Trophoblast cell (in vitro differentiated cells and primary cell): ENCODE measurements at regions not wholly inside any gene's neighbourhood (a gene's known extent, or its start where the extent isn't known, plus 50 kb on each side); places are given as distances from the start of the nearest gene placed in this dataset.

Source experiments
- DNase-seq, 2 donors: peaks; one replicate each; pipeline ENCODE4 v3.0.0-alpha.2; 2016
- H2AFZ ChIP-seq: 2 replicates; pipeline ENCODE4 v1.6.1; 2013; ENCODE audit warnings: low read length, moderate library complexity, mild to moderate bottlenecking; ENCODE audit not compliant: insufficient read depth, poor library complexity
- H2AK5ac ChIP-seq: 2 replicates; pipeline ENCODE4 v1.6.1; 2013; ENCODE audit warnings: mild to moderate bottlenecking, low read length
- H2BK120ac ChIP-seq: 2 replicates; pipeline ENCODE4 v1.6.1; 2013; ENCODE audit warnings: low read length, mild to moderate bottlenecking, moderate library complexity; ENCODE audit not compliant: insufficient read depth, poor library complexity
- H2BK12ac ChIP-seq: 2 replicates; pipeline ENCODE4 v1.6.1; 2013; ENCODE audit warnings: mild to moderate bottlenecking, low read length, moderate library complexity
- H2BK5ac ChIP-seq: 2 replicates; pipeline ENCODE4 v1.6.1; 2013; ENCODE audit warnings: low read length, low read depth, moderate library complexity, mild to moderate bottlenecking; ENCODE audit not compliant: poor library complexity
- H3K14ac ChIP-seq: 2 replicates; pipeline ENCODE4 v1.6.1; 2013; ENCODE audit warnings: mild to moderate bottlenecking, low read length
- H3K18ac ChIP-seq: 2 replicates; pipeline ENCODE4 v1.6.1; 2013; ENCODE audit warnings: mild to moderate bottlenecking, low read length
- H3K23ac ChIP-seq: 2 replicates; pipeline ENCODE4 v1.6.1; 2013; ENCODE audit warnings: low read length
- H3K27ac ChIP-seq: 2 replicates; pipeline ENCODE4 v1.5.1; 2013; ENCODE audit warnings: low read depth, mild to moderate bottlenecking, inconsistent platforms, low read length, moderate library complexity
- H3K27me3 ChIP-seq: 2 replicates; pipeline ENCODE4 v1.6.1; 2013; ENCODE audit warnings: inconsistent platforms, mild to moderate bottlenecking, low read length, moderate library complexity; ENCODE audit not compliant: insufficient read depth
- H3K36me3 ChIP-seq, 2 experiments: 1 replicate in 1 of 2; 2 replicates in 1 of 2; pipeline ENCODE4 v1.6.1; 2013; ENCODE audit warnings: low read length in 2 of 2, mild to moderate bottlenecking in 2 of 2, moderate library complexity in 1 of 2; ENCODE audit not compliant: insufficient read depth in 2 of 2, control insufficient read depth in 1 of 2
- H3K4ac ChIP-seq: 2 replicates; pipeline ENCODE4 v1.6.1; 2013; ENCODE audit warnings: low read depth, mild to moderate bottlenecking, low read length, moderate library complexity
- H3K4me1 ChIP-seq, 2 experiments: 1 replicate in 1 of 2; 2 replicates in 1 of 2; pipeline ENCODE4 v1.6.1; 2013; ENCODE audit warnings: low read length in 2 of 2, mild to moderate bottlenecking in 2 of 2, moderate library complexity in 1 of 2; ENCODE audit not compliant: insufficient read depth in 2 of 2, control insufficient read depth in 1 of 2
- H3K4me2 ChIP-seq: 2 replicates; pipeline ENCODE4 v1.6.1; 2013; ENCODE audit warnings: inconsistent platforms, mild to moderate bottlenecking, low read length, moderate library complexity
- H3K4me3 ChIP-seq: 2 replicates; pipeline ENCODE4 v1.5.1; 2013; ENCODE audit warnings: mild to moderate bottlenecking, low read depth, low read length, inconsistent platforms
- H3K79me1 ChIP-seq: one replicate; pipeline ENCODE4 v1.6.1; 2013; ENCODE audit warnings: low read length
- H3K79me2 ChIP-seq: 2 replicates; pipeline ENCODE4 v1.6.1; 2013; ENCODE audit warnings: low read length, mild to moderate bottlenecking; ENCODE audit not compliant: control insufficient read depth, insufficient read depth, poor library complexity
- H3K9ac ChIP-seq: 2 replicates; pipeline ENCODE4 v1.6.1; 2013; ENCODE audit warnings: mild to moderate bottlenecking, low read length
- H3K9me3 ChIP-seq: 2 replicates; pipeline ENCODE4 v1.6.1; 2013; ENCODE audit warnings: low read depth, mild to moderate bottlenecking, control low read depth, inconsistent platforms, low read length; ENCODE audit not compliant: insufficient read depth
- H4K12ac ChIP-seq: 2 replicates; pipeline ENCODE4 v1.6.1; 2013; ENCODE audit warnings: low read depth, mild to moderate bottlenecking, low read length, moderate library complexity
- H4K8ac ChIP-seq: 2 replicates; pipeline ENCODE4 v1.6.1; 2013; ENCODE audit warnings: low read depth, mild to moderate bottlenecking, low read length, moderate library complexity
- H4K91ac ChIP-seq: one replicate; pipeline ENCODE4 v1.6.1; 2013; ENCODE audit warnings: low read depth, mild to moderate bottlenecking, low read length, moderate library complexity
- WGBS: extraction: QIAGEN DNeasy Blood & Tissue Kit; methylation state at CpG from one replicate; pipeline ENCODE4 v1.1.7; 2013; ENCODE audit warnings: missing lambda C conversion rate; ENCODE audit not compliant: insufficient read length, insufficient coverage; ENCODE audit errors: extremely low coverage; 5-methylcytosine and 5-hydroxymethylcytosine counted together

GRCh38 chr3:27878014-27878383, 155.9 kb upstream of the EOMES start:
- Histone ChIP-seq H3K4ac (no peak overlapping the region), H3K27ac (no peak overlapping the region), H3K36me3 (no peaks in the 10 kb centered on the region), H3K4me1 (no peaks in the 10 kb centered on the region), H2BK120ac (no peak overlapping the region), H3K18ac (no peak overlapping the region), H2BK12ac (no peak overlapping the region), H3K79me2 (no peaks in the 10 kb centered on the region), H3K9ac (no peak overlapping the region), H2AFZ (no peak overlapping the region), H4K91ac (no peak overlapping the region), H3K9me3 (no peaks in the 10 kb centered on the region), H3K79me1 (no peaks in the 10 kb centered on the region), H4K8ac (no peak overlapping the region), H3K4me2 (no peak overlapping the region), H3K23ac (no peak overlapping the region), H2BK5ac (no peak overlapping the region), H3K14ac (no peak overlapping the region), H3K4me3 (no peak overlapping the region), H2AK5ac (no peak overlapping the region), H3K27me3 (no peaks in the 10 kb centered on the region), H4K12ac (no peak overlapping the region)
- no CpG with 5 or more reads among the region's 1 CpG for WGBS
- no peak for DNase-seq

DNA sequence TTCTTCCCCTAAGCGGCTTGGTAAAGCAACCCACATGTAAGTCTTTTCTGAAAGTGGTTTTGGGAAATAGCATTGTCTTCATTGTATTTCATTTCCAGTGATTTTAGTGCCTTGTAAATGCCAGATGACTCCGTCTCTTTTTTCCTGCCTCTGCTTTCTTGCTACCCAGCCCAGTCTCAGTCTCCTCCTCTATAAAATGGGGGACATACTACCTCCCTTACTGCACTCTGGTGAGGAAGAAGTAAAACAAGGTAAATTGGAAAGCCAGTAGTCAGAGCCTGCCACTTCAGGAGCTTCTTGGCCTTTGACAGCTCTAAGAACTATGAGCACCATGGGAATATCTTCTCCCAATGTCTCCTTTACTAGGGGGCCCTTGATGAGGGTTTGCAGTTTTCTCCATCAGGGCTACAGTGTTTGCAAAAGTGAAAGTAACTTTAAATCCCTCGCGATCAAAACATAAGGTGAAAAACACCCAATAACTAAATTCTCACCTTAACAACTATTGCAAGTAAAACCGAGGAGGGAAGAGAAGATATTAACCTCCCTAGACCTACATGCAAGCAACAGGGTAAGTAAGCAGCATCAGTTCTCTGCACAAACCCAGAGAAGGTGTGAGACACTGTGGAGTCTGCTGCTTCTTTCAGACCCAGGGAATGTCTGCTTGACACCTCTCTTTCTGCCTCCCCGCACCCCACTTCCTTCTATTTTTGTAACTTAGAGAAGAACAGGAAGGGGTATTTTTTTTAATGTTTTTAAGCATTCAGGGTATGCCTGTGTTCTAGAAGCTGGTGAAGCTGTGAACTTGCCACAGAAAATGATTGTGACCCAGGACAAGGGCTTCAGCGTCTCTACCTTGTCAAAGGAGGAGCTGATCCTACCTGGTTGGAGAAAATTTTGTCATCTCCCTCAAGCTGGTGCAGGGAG, 159.1 kb upstream of the EOMES start:
- Histone ChIP-seq H3K4me2 (no peak overlapping the region), H2BK12ac (no peak overlapping the region)

DNA sequence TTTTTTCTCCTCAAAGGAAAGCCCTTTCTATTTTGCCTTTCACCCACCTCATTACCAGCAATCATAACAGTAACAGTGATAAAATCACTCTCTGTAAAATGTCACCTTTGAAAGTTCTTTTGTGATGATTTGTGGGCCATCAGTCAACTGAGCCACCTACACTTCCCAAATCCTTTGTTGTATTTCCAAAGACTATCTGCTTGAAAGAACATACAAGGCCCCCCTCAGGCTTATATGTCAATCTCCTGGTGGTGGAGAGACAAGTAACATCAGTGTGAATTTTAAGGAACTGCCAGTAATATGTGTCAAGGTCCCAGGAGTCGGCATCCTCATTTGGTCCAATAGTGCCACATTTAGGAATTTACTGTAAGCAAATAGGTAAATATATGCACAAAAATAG, 161.1 kb upstream of the EOMES start:
- no peaks in the 10 kb centered on the region for H3K79me1 ChIP-seq
- H4K12ac ChIP-seq, result no peak overlapping the region
- H2BK12ac ChIP-seq, result no peak overlapping the region
- no peak overlapping the region for H2BK5ac ChIP-seq
- no peak overlapping the region for H4K91ac ChIP-seq
- H3K9ac ChIP-seq, result no peak overlapping the region
- no peak overlapping the region for H3K4me2 ChIP-seq
- H3K79me2 ChIP-seq, result no peaks in the 10 kb centered on the region
- H3K27ac ChIP-seq, result no peak overlapping the region
- H3K36me3 ChIP-seq, result no peaks in the 10 kb centered on the region
- no peak for DNase-seq
- no peak overlapping the region for H2AFZ ChIP-seq
- no peak overlapping the region for H2AK5ac ChIP-seq
- H3K23ac ChIP-seq, result no peak overlapping the region
- no peak overlapping the region for H3K14ac ChIP-seq
- whole genome bisulfite sequencing, result no CpG with 5 or more reads among the region's 1 CpG
- H3K9me3 ChIP-seq, result no peaks in the 10 kb centered on the region
- no peak overlapping the region for H3K4me3 ChIP-seq
- H2BK120ac ChIP-seq, result no peak overlapping the region
- no peak overlapping the region for H4K8ac ChIP-seq
- no peak overlapping the region for H3K4ac ChIP-seq
- H3K27me3 ChIP-seq, result no peaks in the 10 kb centered on the region
- no peaks in the 10 kb centered on the region for H3K4me1 ChIP-seq
- no peak overlapping the region for H3K18ac ChIP-seq

More for the DNA sequence above, 159.1 kb upstream of the EOMES start:
- Histone ChIP-seq H3K9me3 (no peaks in the 10 kb centered on the region), H4K8ac (no peak overlapping the region), H3K27me3 (no peaks in the 10 kb centered on the region), H2BK5ac (no peak overlapping the region), H3K4me1 (no peaks in the 10 kb centered on the region), H3K36me3 (no peaks in the 10 kb centered on the region), H3K79me2 (no peaks in the 10 kb centered on the region), H4K12ac (no peak overlapping the region), H3K18ac (no peak overlapping the region), H3K23ac (no peak overlapping the region), H4K91ac (no peak overlapping the region), H3K9ac (no peak overlapping the region), H2AK5ac (no peak overlapping the region), H2BK120ac (no peak overlapping the region), H3K79me1 (no peaks in the 10 kb centered on the region), H3K4ac (no peak overlapping the region), H3K14ac (no peak overlapping the region), H2AFZ (no peak overlapping the region), H3K27ac (no peak overlapping the region), H3K4me3 (no peak overlapping the region)
- WGBS, result no CpG with 5 or more reads among the region's 7 CpGs
- no peak for DNase-seq

DNA sequence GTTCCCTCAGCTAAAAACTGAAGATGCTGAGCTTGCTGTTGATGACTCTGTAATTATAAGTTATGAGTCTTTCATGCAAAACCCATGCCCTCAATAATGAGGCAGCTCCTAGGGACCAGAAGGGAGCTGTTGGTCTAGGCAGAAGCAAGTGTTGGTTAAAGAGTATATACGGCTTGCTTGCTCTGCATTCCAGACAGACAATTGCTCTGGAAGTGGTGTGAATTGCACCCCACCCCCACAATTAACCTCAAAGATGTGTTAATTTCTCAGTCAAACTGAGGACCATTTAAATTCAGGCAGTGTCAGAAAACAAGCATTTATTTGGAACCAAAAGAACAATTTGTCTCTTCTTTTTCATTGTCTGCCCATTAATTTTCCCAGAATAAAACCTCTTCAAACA, 163.5 kb upstream of the EOMES start:
- Histone ChIP-seq H4K8ac (no peak overlapping the region), H3K27me3 (no peaks in the 10 kb centered on the region), H2AK5ac (no peak overlapping the region), H3K9ac (no peak overlapping the region), H3K79me2 (no peaks in the 10 kb centered on the region), H2BK12ac (no peak overlapping the region), H3K4ac (no peak overlapping the region), H4K12ac (no peak overlapping the region), H3K36me3 (no peaks in the 10 kb centered on the region), H3K14ac (no peak overlapping the region), H3K79me1 (no peaks in the 10 kb centered on the region), H3K4me1 (no peaks in the 10 kb centered on the region), H3K18ac (no peak overlapping the region), H4K91ac (no peak overlapping the region), H2AFZ (no peak overlapping the region), H3K9me3 (no peaks in the 10 kb centered on the region), H2BK120ac (no peak overlapping the region), H3K4me3 (no peak overlapping the region), H3K4me2 (no peak overlapping the region), H2BK5ac (no peak overlapping the region), H3K23ac (no peak overlapping the region), H3K27ac (no peak overlapping the region)
- WGBS, result no CpG with 5 or more reads among the region's 1 CpG
- DNase-seq, result no peak
